ENCODE measurements at regions not wholly inside any gene's neighbourhood (a gene's known extent, or its start where the extent isn't known, plus 50 kb on each side); places are given as distances from the start of the nearest gene placed in this dataset.

DNA sequence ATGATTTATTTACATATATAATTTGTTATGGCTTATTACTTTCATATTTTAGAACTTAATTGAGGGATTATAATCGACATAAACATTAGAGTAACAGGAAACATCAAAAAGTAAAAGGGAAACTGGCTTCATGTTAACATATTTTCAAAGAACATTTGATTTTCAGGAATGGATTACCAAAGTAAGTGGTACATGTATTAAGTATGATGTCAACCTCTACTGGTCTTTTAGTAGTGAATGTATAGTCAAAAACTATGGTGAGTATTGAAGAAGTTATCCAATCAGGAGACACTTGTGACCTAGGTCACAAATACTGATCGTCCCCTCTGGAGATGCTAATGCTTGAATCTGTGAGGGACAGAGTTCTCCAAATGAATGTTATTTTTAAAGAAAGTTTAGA lies 768.9 kb upstream of the ADGRL4 start:
- Histone ChIP-seq H3K36me3 (ENCODE audit: control insufficient read depth, insufficient read depth, low read length) (no peaks in the 10 kb centered on the region), H3K4me1 (ENCODE audit: control insufficient read depth, insufficient read depth, low read length) (no peaks in the 10 kb centered on the region), H3K4me3 (ENCODE audit: low read depth in 2 of 2, low read length in 2 of 2) (no peak overlapping the region), H3K27me3 (ENCODE audit: control insufficient read depth, insufficient read depth, low read length) (no peaks in the 10 kb centered on the region), H3K27ac (ENCODE audit: low read length) (no peak overlapping the region), H3K9me3 (ENCODE audit: control insufficient read depth, insufficient read depth, low read depth, low read length) (no peaks in the 10 kb centered on the region)
- DNase-seq (ENCODE audit: low read depth, low spot score) (no peak), ATAC-seq (no peak)
- no peak for TF ChIP-seq POLR2AphosphoS5 (IDR thresholded peaks at IDR 0.05; ENCODE audit: low read depth, low read length)
- intact Hi-C loops (cut with micrococcal nuclease; ENCODE audit: unreplicated experiment), result no loop called here
- ChIA-PET POLR2A (no interaction called here), CTCF (no interaction called here)
- no TSS peak for BruUV-seq (replicated peaks)
- in situ Hi-C loops (cut with HindIII; ENCODE audit: low pct_unique_long_range_greater_than_20kb, low sequenced_read_pairs), result no loop called here

- TF ChIP-seq, protein P1, sequence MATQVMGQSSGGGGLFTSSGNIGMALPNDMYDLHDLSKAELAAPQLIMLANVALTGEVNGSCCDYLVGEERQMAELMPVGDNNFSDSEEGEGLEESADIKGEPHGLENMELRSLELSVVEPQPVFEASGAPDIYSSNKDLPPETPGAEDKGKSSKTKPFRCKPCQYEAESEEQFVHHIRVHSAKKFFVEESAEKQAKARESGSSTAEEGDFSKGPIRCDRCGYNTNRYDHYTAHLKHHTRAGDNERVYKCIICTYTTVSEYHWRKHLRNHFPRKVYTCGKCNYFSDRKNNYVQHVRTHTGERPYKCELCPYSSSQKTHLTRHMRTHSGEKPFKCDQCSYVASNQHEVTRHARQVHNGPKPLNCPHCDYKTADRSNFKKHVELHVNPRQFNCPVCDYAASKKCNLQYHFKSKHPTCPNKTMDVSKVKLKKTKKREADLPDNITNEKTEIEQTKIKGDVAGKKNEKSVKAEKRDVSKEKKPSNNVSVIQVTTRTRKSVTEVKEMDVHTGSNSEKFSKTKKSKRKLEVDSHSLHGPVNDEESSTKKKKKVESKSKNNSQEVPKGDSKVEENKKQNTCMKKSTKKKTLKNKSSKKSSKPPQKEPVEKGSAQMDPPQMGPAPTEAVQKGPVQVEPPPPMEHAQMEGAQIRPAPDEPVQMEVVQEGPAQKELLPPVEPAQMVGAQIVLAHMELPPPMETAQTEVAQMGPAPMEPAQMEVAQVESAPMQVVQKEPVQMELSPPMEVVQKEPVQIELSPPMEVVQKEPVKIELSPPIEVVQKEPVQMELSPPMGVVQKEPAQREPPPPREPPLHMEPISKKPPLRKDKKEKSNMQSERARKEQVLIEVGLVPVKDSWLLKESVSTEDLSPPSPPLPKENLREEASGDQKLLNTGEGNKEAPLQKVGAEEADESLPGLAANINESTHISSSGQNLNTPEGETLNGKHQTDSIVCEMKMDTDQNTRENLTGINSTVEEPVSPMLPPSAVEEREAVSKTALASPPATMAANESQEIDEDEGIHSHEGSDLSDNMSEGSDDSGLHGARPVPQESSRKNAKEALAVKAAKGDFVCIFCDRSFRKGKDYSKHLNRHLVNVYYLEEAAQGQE (IDR thresholded peaks at IDR 0.05; ENCODE audit: insufficient read depth in 1 of 2, low read depth in 2 of 2, low read length in 1 of 2), result no peak
- no peak for TF ChIP-seq TCF7L2 (IDR thresholded peaks at IDR 0.05; ENCODE audit: low read depth, low read length)
- TF ChIP-seq, protein P2, sequence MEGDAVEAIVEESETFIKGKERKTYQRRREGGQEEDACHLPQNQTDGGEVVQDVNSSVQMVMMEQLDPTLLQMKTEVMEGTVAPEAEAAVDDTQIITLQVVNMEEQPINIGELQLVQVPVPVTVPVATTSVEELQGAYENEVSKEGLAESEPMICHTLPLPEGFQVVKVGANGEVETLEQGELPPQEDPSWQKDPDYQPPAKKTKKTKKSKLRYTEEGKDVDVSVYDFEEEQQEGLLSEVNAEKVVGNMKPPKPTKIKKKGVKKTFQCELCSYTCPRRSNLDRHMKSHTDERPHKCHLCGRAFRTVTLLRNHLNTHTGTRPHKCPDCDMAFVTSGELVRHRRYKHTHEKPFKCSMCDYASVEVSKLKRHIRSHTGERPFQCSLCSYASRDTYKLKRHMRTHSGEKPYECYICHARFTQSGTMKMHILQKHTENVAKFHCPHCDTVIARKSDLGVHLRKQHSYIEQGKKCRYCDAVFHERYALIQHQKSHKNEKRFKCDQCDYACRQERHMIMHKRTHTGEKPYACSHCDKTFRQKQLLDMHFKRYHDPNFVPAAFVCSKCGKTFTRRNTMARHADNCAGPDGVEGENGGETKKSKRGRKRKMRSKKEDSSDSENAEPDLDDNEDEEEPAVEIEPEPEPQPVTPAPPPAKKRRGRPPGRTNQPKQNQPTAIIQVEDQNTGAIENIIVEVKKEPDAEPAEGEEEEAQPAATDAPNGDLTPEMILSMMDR (IDR thresholded peaks at IDR 0.05), result no peak
- no peak for TF ChIP-seq SIN3A (IDR thresholded peaks at IDR 0.05; ENCODE audit: borderline replicate concordance, insufficient read depth, low read depth, low read length)
- no peak for TF ChIP-seq POLR2AphosphoS5 (IDR thresholded peaks at IDR 0.05; ENCODE audit: low read depth, low read length)
- in situ Hi-C loops (cut with HindIII; ENCODE audit: low pct_unique_long_range_greater_than_20kb, low sequenced_read_pairs), result no loop called here
- H3K4me3 ChIP-seq (ENCODE audit: low read depth in 2 of 2, low read length in 2 of 2), result no peak overlapping the region
- ChIA-PET POLR2A (no interaction called here), CTCF (no interaction called here)
- H3K9me3 ChIP-seq (ENCODE audit: control insufficient read depth, insufficient read depth, low read depth, low read length), result no peaks in the 10 kb centered on the region
- ATAC-seq, result no peak
- H3K36me3 ChIP-seq (ENCODE audit: control insufficient read depth, insufficient read depth, low read length), result no peaks in the 10 kb centered on the region
- intact Hi-C loops (cut with micrococcal nuclease; ENCODE audit: unreplicated experiment), result no loop called here
- no peaks in the 10 kb centered on the region for H3K4me1 ChIP-seq (ENCODE audit: control insufficient read depth, insufficient read depth, low read length)
- H3K27me3 ChIP-seq (ENCODE audit: control insufficient read depth, insufficient read depth, low read length), result no peaks in the 10 kb centered on the region
- H3K27ac ChIP-seq (ENCODE audit: low read length), result no peak overlapping the region
- no peak for DNase-seq (ENCODE audit: low read depth, low spot score)
- no TSS peak for BruUV-seq (replicated peaks)
Measured at GRCh38 chr1:79773385-79773784, 766.9 kb upstream of the ADGRL4 start.

DNA sequence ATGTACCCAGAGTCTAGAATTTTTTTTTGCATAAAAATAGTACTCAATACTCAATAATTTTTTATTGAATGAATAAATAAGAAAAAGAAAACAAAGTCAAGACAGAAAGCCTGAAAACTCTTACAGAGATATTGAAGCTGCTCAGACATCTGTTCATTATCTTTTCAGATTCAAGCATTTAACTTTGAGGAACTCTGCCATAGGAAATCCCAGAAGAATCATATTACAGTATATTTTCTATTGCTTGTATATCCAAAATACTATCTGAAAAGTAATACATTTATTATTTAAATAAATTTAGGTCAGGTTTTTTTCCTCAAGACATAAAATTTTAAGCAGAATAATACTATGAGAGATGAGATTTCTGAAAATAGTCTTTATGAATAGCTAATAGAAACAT lies 755.9 kb upstream of the ADGRL4 start:
- Histone ChIP-seq H3K27ac (ENCODE audit: low read length) (no peak overlapping the region), H3K4me1 (ENCODE audit: control insufficient read depth, insufficient read depth, low read length) (no peaks in the 10 kb centered on the region), H3K4me3 (ENCODE audit: low read depth in 2 of 2, low read length in 2 of 2) (no peak overlapping the region), H3K36me3 (ENCODE audit: control insufficient read depth, insufficient read depth, low read length) (no peaks in the 10 kb centered on the region), H3K27me3 (ENCODE audit: control insufficient read depth, insufficient read depth, low read length) (no peaks in the 10 kb centered on the region), H3K9me3 (ENCODE audit: control insufficient read depth, insufficient read depth, low read depth, low read length) (no peaks in the 10 kb centered on the region)
- POLR2A ChIA-PET, result no interaction called here
- no peak for TF ChIP-seq TCF7L2 (IDR thresholded peaks at IDR 0.05; ENCODE audit: low read depth, low read length)
- TF ChIP-seq, protein P2 (IDR thresholded peaks at IDR 0.05), result no peak
- TF ChIP-seq, protein P1 (IDR thresholded peaks at IDR 0.05; ENCODE audit: insufficient read depth in 1 of 2, low read depth in 2 of 2, low read length in 1 of 2), result no peak
- no peak for TF ChIP-seq SIN3A (IDR thresholded peaks at IDR 0.05; ENCODE audit: borderline replicate concordance, insufficient read depth, low read depth, low read length)
- no peak for TF ChIP-seq POLR2AphosphoS5 (IDR thresholded peaks at IDR 0.05; ENCODE audit: low read depth, low read length)
- DNase-seq (ENCODE audit: low read depth, low spot score) (no peak), ATAC-seq (no peak)
- in situ Hi-C loops (cut with HindIII; ENCODE audit: low pct_unique_long_range_greater_than_20kb, low sequenced_read_pairs) (no loop called here), intact Hi-C loops (cut with micrococcal nuclease; ENCODE audit: unreplicated experiment) (no loop called here)
- BruUV-seq (replicated peaks), result no TSS peak
- CTCF ChIA-PET, result no interaction called here

Data from Panc1 (cell line).